HEK293 (cell line): ENCODE measurements at regions not wholly inside any gene's neighbourhood (a gene's known extent, or its start where the extent isn't known, plus 50 kb on each side); places are given as distances from the start of the nearest gene placed in this dataset.

ENCODE experiments used
- CTCF ChIA-PET: fragments of 350-600 bp; formaldehyde crosslinking; extraction: SDS; loops from one replicate; lab custom pipeline; 2021; ENCODE audit warnings: antibody characterized with exemption; lab: Yijun Ruan, JAX
- POLR2A ChIA-PET: fragments of 300-600 bp; formaldehyde crosslinking; extraction: SDS; loops from one replicate; lab custom pipeline; 2020; ENCODE audit warnings: antibody characterized with exemption, inconsistent platforms; lab: Yijun Ruan, JAX
- H3K27ac ChIP-seq: fragments of 200-500 bp; sonication (Bioruptor generic); 2 replicates; pipeline ENCODE4 v1.5.1; 2014; ENCODE audit warnings: low read depth, low read length, control low read depth, inconsistent platforms; ENCODE audit errors: extremely low read depth
- H3K36me3 ChIP-seq, 2 experiments: fragments of 200-500 bp in 1 of 2; sonication (Bioruptor generic) in 1 of 2; 1 replicate in 1 of 2; 2 replicates in 1 of 2; pipeline ENCODE4 v1.5.1; 2014 to 2017; ENCODE audit warnings: inconsistent platforms in 2 of 2, low read length in 2 of 2; ENCODE audit not compliant: control insufficient read depth in 2 of 2, insufficient read depth in 1 of 2
- H3K4me1 ChIP-seq: fragments of 200-500 bp; sonication (Bioruptor generic); 2 replicates; pipeline ENCODE4 v1.5.1; 2014; ENCODE audit warnings: mild to moderate bottlenecking, low read length, inconsistent platforms; ENCODE audit not compliant: control insufficient read depth, insufficient read depth
- H3K4me3 ChIP-seq: 2 replicates; pipeline ENCODE4 v1.5.1; 2011; ENCODE audit warnings: low read depth, mild to moderate bottlenecking, control low read depth, low read length, moderate library complexity
- H3K9me3 ChIP-seq: fragments of 200-500 bp; sonication (Bioruptor generic); 2 replicates; pipeline ENCODE4 v1.5.1; 2014; ENCODE audit warnings: low read depth, low read length, inconsistent platforms; ENCODE audit not compliant: control insufficient read depth, insufficient read depth
- BCL11B ChIP-seq: fragments of 450-650 bp; formaldehyde crosslinking; IDR thresholded peaks from 2 replicates; pipeline ENCODE4 v1.5.1; 2016; ENCODE audit warnings: low read depth, missing biosample characterization, missing genetic modification characterization
- FEZF1 ChIP-seq: fragments of 450-650 bp; formaldehyde crosslinking; IDR thresholded peaks from 2 replicates; pipeline ENCODE4 v1.5.1; 2016; ENCODE audit warnings: missing biosample characterization, missing genetic modification characterization
- IKZF3 ChIP-seq: fragments of 450-650 bp; IDR thresholded peaks from 2 replicates; pipeline ENCODE4 v1.5.0; 2018; ENCODE audit warnings: missing biosample characterization, mild to moderate bottlenecking, missing genetic modification characterization, moderate library complexity
- KLF7 ChIP-seq: fragments of 450-650 bp; formaldehyde crosslinking; IDR thresholded peaks from 2 replicates; pipeline ENCODE4 v1.5.1; 2016; ENCODE audit warnings: missing biosample characterization, missing genetic modification characterization, borderline replicate concordance
- KLF8 ChIP-seq: fragments of 450-650 bp; formaldehyde crosslinking; IDR thresholded peaks from 2 replicates; pipeline ENCODE4 v1.5.1; 2016; ENCODE audit warnings: missing biosample characterization, missing genetic modification characterization
- PRDM1 ChIP-seq: fragments of 450-650 bp; formaldehyde crosslinking; IDR thresholded peaks from 2 replicates; pipeline ENCODE4; 2016; ENCODE audit warnings: missing biosample characterization, missing genetic modification characterization
- SCRT2 ChIP-seq: fragments of 450-650 bp; formaldehyde crosslinking; IDR thresholded peaks from 2 replicates; pipeline ENCODE4 v1.5.1; 2016; ENCODE audit warnings: missing biosample characterization, missing genetic modification characterization
- SETDB1 ChIP-seq: IDR thresholded peaks from one replicate; pipeline ENCODE4 v1.6.1; 2017; ENCODE audit warnings: mild to moderate bottlenecking, low read length, moderate library complexity, mixed read lengths; ENCODE audit not compliant: insufficient read length
- TCF7L2 ChIP-seq: IDR thresholded peaks from 2 replicates; pipeline ENCODE4 v1.6.1; 2011; ENCODE audit warnings: low read depth, mild to moderate bottlenecking, inconsistent platforms, low read length, moderate library complexity, borderline replicate concordance
- ZBTB17 ChIP-seq: fragments of 450-650 bp; formaldehyde crosslinking; IDR thresholded peaks from 2 replicates; pipeline ENCODE4 v1.5.1; 2016; ENCODE audit warnings: missing biosample characterization, missing genetic modification characterization
- ZBTB7A ChIP-seq: fragments of 450-650 bp; formaldehyde crosslinking; IDR thresholded peaks from 2 replicates; pipeline ENCODE4 v1.5.1; 2016; ENCODE audit warnings: low read depth, missing biosample characterization, missing genetic modification characterization
- ZFHX2 ChIP-seq: fragments of 450-650 bp; formaldehyde crosslinking; conservative IDR thresholded peaks from 2 replicates; pipeline ENCODE4 v1.5.1; 2016; ENCODE audit warnings: missing biosample characterization, missing genetic modification characterization
- ZNF202 ChIP-seq: fragments of 450-650 bp; formaldehyde crosslinking; IDR thresholded peaks from 2 replicates; pipeline ENCODE4 v1.5.1; 2016; ENCODE audit warnings: missing biosample characterization, missing genetic modification characterization, borderline replicate concordance
- ZNF416 ChIP-seq: fragments of 450-650 bp; formaldehyde crosslinking; IDR thresholded peaks from 2 replicates; pipeline ENCODE4 v1.5.1; 2016; ENCODE audit warnings: missing biosample characterization, missing genetic modification characterization
- ZNF529 ChIP-seq: fragments of 450-650 bp; formaldehyde crosslinking; IDR thresholded peaks from 2 replicates; pipeline ENCODE4 v1.5.1; 2017; ENCODE audit warnings: missing genetic modification characterization, missing biosample characterization; ENCODE audit not compliant: insufficient replicate concordance
- ZNF596 ChIP-seq: fragments of 450-650 bp; IDR thresholded peaks from 2 replicates; pipeline ENCODE4 v1.5.0; 2018; ENCODE audit warnings: missing biosample characterization, mild to moderate bottlenecking, missing genetic modification characterization, moderate library complexity
- ZNF626 ChIP-seq: fragments of 450-650 bp; sonication (Bioruptor Pico); formaldehyde crosslinking; IDR thresholded peaks from 2 replicates; pipeline ENCODE4 v1.5.1; 2018; ENCODE audit warnings: missing biosample characterization, missing genetic modification characterization, inconsistent platforms
- ZNF629 ChIP-seq: fragments of 450-650 bp; formaldehyde crosslinking; IDR thresholded peaks from 2 replicates; pipeline ENCODE4 v1.5.1; 2017; ENCODE audit warnings: missing biosample characterization, missing genetic modification characterization
- ZNF658 ChIP-seq: fragments of 450-650 bp; formaldehyde crosslinking; IDR thresholded peaks from 2 replicates; pipeline ENCODE4; 2016; ENCODE audit warnings: missing biosample characterization, missing genetic modification characterization
- ZNF670 ChIP-seq: fragments of 450-650 bp; formaldehyde crosslinking; IDR thresholded peaks from 2 replicates; pipeline ENCODE4 v1.5.1; 2016; ENCODE audit warnings: missing biosample characterization, missing genetic modification characterization, low read depth
- ZNF792 ChIP-seq: fragments of 450-650 bp; formaldehyde crosslinking; IDR thresholded peaks from 2 replicates; pipeline ENCODE4 v1.5.1; 2016; ENCODE audit warnings: missing biosample characterization, missing genetic modification characterization
- ZXDB ChIP-seq: fragments of 450-650 bp; formaldehyde crosslinking; IDR thresholded peaks from 2 replicates; pipeline ENCODE4 v1.5.1; 2016; ENCODE audit warnings: missing biosample characterization, missing genetic modification characterization
- TF ChIP-seq, protein P1 (sequence below): fragments of 450-650 bp; formaldehyde crosslinking; IDR thresholded peaks from 2 replicates; pipeline ENCODE4 v1.5.1; 2017; ENCODE audit warnings: missing biosample characterization, missing genetic modification characterization
- TF ChIP-seq, protein P2 (sequence below): fragments of 450-650 bp; formaldehyde crosslinking; conservative IDR thresholded peaks from 2 replicates; pipeline ENCODE4 v1.5.1; 2016; ENCODE audit warnings: low read depth, missing biosample characterization, missing genetic modification characterization

DNA sequence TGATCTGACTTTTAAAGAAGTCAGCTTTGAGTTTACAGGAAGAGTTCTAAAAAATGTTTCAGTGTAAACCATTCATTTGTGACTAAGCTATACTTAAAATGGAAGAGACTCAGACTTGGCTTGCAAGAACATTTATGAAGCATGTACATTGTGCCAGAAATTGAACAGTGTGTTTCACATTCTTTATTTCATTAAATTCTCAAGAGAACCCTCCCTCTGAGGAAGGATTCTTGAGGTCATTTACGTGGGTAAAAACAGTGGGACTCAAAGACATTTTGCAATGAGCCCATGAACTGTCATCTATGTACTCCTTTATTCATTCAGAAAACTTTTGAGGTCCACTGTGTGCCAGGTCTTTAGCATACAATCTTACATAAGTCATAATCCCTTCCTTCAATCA lies 143.6 kb upstream of the ZNF521 start:
- ChIA-PET CTCF (interaction anchor here (0.6 kb wide), 1 partner anchor 360 kb away, joined by 3 read pairs; no protein-coding TSS in a partner anchor), POLR2A (no interaction called here)
- no peaks in the 10 kb centered on the region for H3K4me1 ChIP-seq
- no peak overlapping the region for H3K27ac ChIP-seq
- TF ChIP-seq ZNF202 (tag by site-specific recombination) (no peak), SCRT2 (tag by site-specific recombination) (no peak), PRDM1 (no peak), FEZF1 (tag by site-specific recombination) (no peak), ZXDB (no peak), ZNF629 (tag by site-specific recombination) (no peak), TCF7L2 (no peak), ZNF658 (tag by site-specific recombination) (no peak), BCL11B (tag by site-specific recombination) (no peak), SETDB1 (no peak)
- H3K4me3 ChIP-seq = no peak overlapping the region
- no peaks in the 10 kb centered on the region for H3K36me3 ChIP-seq
- no peaks in the 10 kb centered on the region for H3K9me3 ChIP-seq

DNA sequence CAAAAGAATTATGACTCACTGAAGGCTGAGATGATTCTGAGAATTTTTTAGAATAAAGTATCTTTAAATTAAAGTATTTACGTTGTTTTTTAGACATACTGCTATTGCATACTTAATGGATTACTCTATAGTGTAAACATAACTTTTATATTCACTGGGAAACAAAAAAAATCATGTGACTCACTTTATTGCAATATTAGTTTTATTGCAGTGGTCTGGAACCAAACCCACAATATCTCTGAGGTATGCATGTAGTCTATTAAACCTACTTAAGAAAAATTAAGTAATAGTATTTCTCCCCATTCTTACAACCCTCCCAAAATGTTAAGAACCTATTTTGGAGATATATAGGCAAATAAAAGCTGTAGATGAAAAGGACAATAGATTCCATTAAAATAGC lies 142.9 kb upstream of the ZNF521 start:
- ChIA-PET CTCF (no interaction called here), POLR2A (no interaction called here)
- Histone ChIP-seq H3K4me1 (no peaks in the 10 kb centered on the region), H3K9me3 (no peaks in the 10 kb centered on the region), H3K27ac (no peak overlapping the region), H3K36me3 (no peaks in the 10 kb centered on the region), H3K4me3 (no peak overlapping the region)
- TF ChIP-seq, protein P1, sequence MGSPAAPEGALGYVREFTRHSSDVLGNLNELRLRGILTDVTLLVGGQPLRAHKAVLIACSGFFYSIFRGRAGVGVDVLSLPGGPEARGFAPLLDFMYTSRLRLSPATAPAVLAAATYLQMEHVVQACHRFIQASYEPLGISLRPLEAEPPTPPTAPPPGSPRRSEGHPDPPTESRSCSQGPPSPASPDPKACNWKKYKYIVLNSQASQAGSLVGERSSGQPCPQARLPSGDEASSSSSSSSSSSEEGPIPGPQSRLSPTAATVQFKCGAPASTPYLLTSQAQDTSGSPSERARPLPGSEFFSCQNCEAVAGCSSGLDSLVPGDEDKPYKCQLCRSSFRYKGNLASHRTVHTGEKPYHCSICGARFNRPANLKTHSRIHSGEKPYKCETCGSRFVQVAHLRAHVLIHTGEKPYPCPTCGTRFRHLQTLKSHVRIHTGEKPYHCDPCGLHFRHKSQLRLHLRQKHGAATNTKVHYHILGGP (tag by site-specific recombination) = no peak
- TF ChIP-seq IKZF3 (tag by site-specific recombination) = no peak
- TF ChIP-seq ZBTB17 (tag by site-specific recombination) = no peak
- no peak for TF ChIP-seq ZNF529
- TF ChIP-seq KLF7 = no peak
- TF ChIP-seq, protein P2, sequence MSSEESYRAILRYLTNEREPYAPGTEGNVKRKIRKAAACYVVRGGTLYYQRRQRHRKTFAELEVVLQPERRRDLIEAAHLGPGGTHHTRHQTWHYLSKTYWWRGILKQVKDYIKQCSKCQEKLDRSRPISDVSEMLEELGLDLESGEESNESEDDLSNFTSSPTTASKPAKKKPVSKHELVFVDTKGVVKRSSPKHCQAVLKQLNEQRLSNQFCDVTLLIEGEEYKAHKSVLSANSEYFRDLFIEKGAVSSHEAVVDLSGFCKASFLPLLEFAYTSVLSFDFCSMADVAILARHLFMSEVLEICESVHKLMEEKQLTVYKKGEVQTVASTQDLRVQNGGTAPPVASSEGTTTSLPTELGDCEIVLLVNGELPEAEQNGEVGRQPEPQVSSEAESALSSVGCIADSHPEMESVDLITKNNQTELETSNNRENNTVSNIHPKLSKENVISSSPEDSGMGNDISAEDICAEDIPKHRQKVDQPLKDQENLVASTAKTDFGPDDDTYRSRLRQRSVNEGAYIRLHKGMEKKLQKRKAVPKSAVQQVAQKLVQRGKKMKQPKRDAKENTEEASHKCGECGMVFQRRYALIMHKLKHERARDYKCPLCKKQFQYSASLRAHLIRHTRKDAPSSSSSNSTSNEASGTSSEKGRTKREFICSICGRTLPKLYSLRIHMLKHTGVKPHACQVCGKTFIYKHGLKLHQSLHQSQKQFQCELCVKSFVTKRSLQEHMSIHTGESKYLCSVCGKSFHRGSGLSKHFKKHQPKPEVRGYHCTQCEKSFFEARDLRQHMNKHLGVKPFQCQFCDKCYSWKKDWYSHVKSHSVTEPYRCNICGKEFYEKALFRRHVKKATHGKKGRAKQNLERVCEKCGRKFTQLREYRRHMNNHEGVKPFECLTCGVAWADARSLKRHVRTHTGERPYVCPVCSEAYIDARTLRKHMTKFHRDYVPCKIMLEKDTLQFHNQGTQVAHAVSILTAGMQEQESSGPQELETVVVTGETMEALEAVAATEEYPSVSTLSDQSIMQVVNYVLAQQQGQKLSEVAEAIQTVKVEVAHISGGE (tag by site-specific recombination) = no peak
- TF ChIP-seq ZNF596 = no peak
- no peak for TF ChIP-seq ZNF670 (tag by site-specific recombination)
- TF ChIP-seq ZNF792 = no peak
- no peak for TF ChIP-seq ZFHX2 (tag by site-specific recombination)
- no peak for TF ChIP-seq ZNF626 (tag by site-specific recombination)
- TF ChIP-seq KLF8 = no peak
- TF ChIP-seq ZBTB7A (tag by site-specific recombination) = no peak
- TF ChIP-seq ZNF416 (tag by site-specific recombination) = no peak
